ENCODE measurements at regions not wholly inside any gene's neighbourhood (a gene's known extent, or its start where the extent isn't known, plus 50 kb on each side); places are given as distances from the start of the nearest gene placed in this dataset.

- TF ChIP-seq CBX8 (IDR thresholded peaks at IDR 0.05; ENCODE audit: borderline replicate concordance, low read depth, low read length) (no peak), TCF12 (IDR thresholded peaks at IDR 0.05; ENCODE audit: low read depth, low read length) (no peak), EP300 (IDR thresholded peaks at IDR 0.05; ENCODE audit: borderline replicate concordance in 1 of 2, low read depth in 2 of 2, low read length in 2 of 2) (no peak), BCL11A (IDR thresholded peaks at IDR 0.05; ENCODE audit: low read depth in 2 of 2, low read length in 2 of 2) (no peak), BRCA1 (IDR thresholded peaks at IDR 0.05; ENCODE audit: low read depth, low read length) (no peak), SP4 (IDR thresholded peaks at IDR 0.05; ENCODE audit: low read length) (no peak)
These were observed 555.6 kb upstream of the RGMA start (continued) for GRCh38 chr15:93644595-93644994.

Measured in H1 (cell line).